H1 (cell line): ENCODE measurements at regions not wholly inside any gene's neighbourhood (a gene's known extent, or its start where the extent isn't known, plus 50 kb on each side); places are given as distances from the start of the nearest gene placed in this dataset.

Source experiments
- E2F6 ChIP-seq: IDR thresholded peaks from 2 replicates; pipeline ENCODE4 v1.6.1; 2012; ENCODE audit warnings: inconsistent platforms
- EGR1 ChIP-seq: IDR thresholded peaks from 2 replicates; pipeline ENCODE4 v1.6.1; 2011; ENCODE audit warnings: low read depth, low read length, borderline replicate concordance
- POLR2A ChIP-seq, 2 experiments: IDR thresholded peaks; 1 replicate in 1 of 2; 2 replicates in 1 of 2; pipeline ENCODE4 v1.6.1; 2011; ENCODE audit warnings: low read depth in 2 of 2, low read length in 2 of 2, mild to moderate bottlenecking in 2 of 2; ENCODE audit errors: control extremely low read depth in 1 of 2

- TF ChIP-seq E2F6: peak; percentile 62
- peak; percentile 96 for TF ChIP-seq EGR1
- 0 out of 3 replicates have a peak, but pooled peaks of 1 of the 2 experiments have one; percentile 55 for TF ChIP-seq POLR2A (IDR thresholded peaks at IDR 0.05; ENCODE audit: control extremely low read depth in 1 of 2, low read depth in 2 of 2, low read length in 2 of 2)
Measured at GRCh38 chr1:212558693-212559480, 49.7 kb upstream of the ATF3 start (continued).
